Fibroblast of lung (primary cell): ENCODE measurements at regions not wholly inside any gene's neighbourhood (a gene's known extent, or its start where the extent isn't known, plus 50 kb on each side); places are given as distances from the start of the nearest gene placed in this dataset.

Experiments used
- CTCF ChIP-seq, 2 donors: IDR thresholded peaks in 1 of 2; conservative IDR thresholded peaks in 1 of 2; 1 replicate in 1 of 2; 2 replicates in 1 of 2; pipeline ENCODE4 v1.5.1; 2011 to 2012; ENCODE audit warnings: low read length in 2 of 2, control low read depth in 1 of 2, inconsistent platforms in 1 of 2, low read depth in 1 of 2, mild to moderate bottlenecking in 1 of 2
- EZH2 ChIP-seq: IDR thresholded peaks from 2 replicates; pipeline ENCODE4 v1.5.1; 2012; ENCODE audit warnings: low read length, control low read depth, mild to moderate bottlenecking; ENCODE audit errors: missing control alignments

- no peak for TF ChIP-seq CTCF (conservative IDR thresholded peaks at IDR 0.05 in 1 of 2, IDR thresholded peaks at IDR 0.05 in 1 of 2; ENCODE audit: low read depth in 1 of 2, low read length in 2 of 2)
- no peak for TF ChIP-seq EZH2
Measured at GRCh38 chr5:166330036-166330435, 1961.4 kb upstream of the WWC1 start.
